ENCODE measurements at regions not wholly inside any gene's neighbourhood (a gene's known extent, or its start where the extent isn't known, plus 50 kb on each side); places are given as distances from the start of the nearest gene placed in this dataset.

DNA sequence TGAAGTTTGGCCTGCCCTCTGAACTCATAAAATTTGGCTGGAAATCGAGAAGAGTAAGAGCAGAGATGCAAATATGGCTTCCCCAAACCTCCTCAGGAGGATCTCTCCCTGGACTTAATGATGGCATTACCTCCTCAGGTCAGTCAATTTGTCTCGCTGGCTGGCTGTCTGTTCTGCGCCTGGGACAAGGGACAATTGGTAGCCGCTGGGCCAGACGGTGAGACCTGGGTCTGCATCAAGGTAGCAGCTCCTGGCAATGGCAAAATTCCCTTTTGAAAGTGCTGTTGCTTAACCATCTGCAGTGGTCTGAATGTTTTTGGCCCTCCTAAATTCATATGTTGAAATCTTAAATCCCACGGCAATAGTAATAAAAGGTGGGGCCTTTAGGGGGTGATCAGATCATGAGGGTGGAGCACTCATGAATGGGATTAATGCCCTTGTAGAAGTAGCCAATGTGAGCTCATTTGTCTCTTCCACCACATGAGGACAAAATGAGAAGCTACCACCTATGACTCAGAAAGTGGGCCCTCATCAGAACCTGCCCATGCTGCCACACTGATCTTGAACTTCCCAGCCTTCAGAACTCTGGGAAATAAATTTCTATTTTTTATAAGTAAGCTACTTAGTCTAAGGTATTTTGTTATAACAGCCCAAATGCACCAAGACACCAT is 439.3 kb upstream of the KLF4 start:
- H3K4me3 ChIP-seq (ENCODE audit: insufficient read depth, low read depth, low read length), result no peak overlapping the region
- H4K5ac ChIP-seq (ENCODE audit: low read depth, low read length), result no peak overlapping the region
- no peaks in the 10 kb centered on the region for H3K9me3 ChIP-seq (ENCODE audit: control insufficient read depth, insufficient read depth, low read length)
- BruUV-seq (replicated peaks), result no TSS peak
- no peak overlapping the region for H3K9ac ChIP-seq (ENCODE audit: low read depth, low read length)
- no peak overlapping the region for H3K4ac ChIP-seq (ENCODE audit: low read depth, low read length)
- no peaks in the 10 kb centered on the region for H3K9me1 ChIP-seq (ENCODE audit: insufficient read depth, low read length)
- no peak overlapping the region for H3K4me2 ChIP-seq (ENCODE audit: low read depth, low read length)
- H3K27ac ChIP-seq (ENCODE audit: insufficient read depth, low read length), result no peak overlapping the region
- H2BK15ac ChIP-seq (ENCODE audit: low read depth, low read length), result no peak overlapping the region
- intact Hi-C loops (cut with micrococcal nuclease) (no loop called here), dilution Hi-C loops (cut with HindIII; ENCODE audit: low sequenced_read_pairs, unreplicated experiment) (no loop called here), in situ Hi-C loops (cut with MboI; ENCODE audit: low sequenced_read_pairs) (no loop called here)
- ATAC-seq (ENCODE audit: low read depth) (no peak), DNase-seq (no peak)
- no peak overlapping the region for H4K8ac ChIP-seq (ENCODE audit: low read depth in 2 of 2, low read length in 2 of 2)
- H3K27me3 ChIP-seq (ENCODE audit: control insufficient read depth, insufficient read depth, low read length), result peaks cover 1% of the 10 kb centered on the region; the same call in 1 of the 2 replicates
- H3K56ac ChIP-seq (ENCODE audit: extremely low read depth, insufficient read depth, low read length), result no peak overlapping the region
- ChIA-PET CTCF (no interaction called here), POLR2A (ENCODE audit: unreplicated experiment) (no interaction called here)
- H4K91ac ChIP-seq (ENCODE audit: insufficient read depth, low read depth, low read length), result no peak overlapping the region
- no peak overlapping the region for H3K14ac ChIP-seq (replicated peaks; ENCODE audit: low read depth, low read length)
- no peak overlapping the region for H2BK5ac ChIP-seq (ENCODE audit: low read depth, low read length, poor library complexity, severe bottlenecking)
- 67% methylated on average over 3 of the region's 6 CpGs; no CpG with 5 or more reads in 1 of the 2 experiments for WGBS, 2 experiments (ENCODE audit: extremely low coverage in 2 of 2, insufficient read length in 1 of 2)
- H2BK20ac ChIP-seq (ENCODE audit: low read depth, low read length), result no peak overlapping the region
- H2AK9ac ChIP-seq (replicated peaks; ENCODE audit: low read depth, low read length, poor library complexity), result no peak overlapping the region
- H3K4me1 ChIP-seq (ENCODE audit: control insufficient read depth, insufficient read depth, low read length), result peaks cover 19% of the 10 kb centered on the region
- H2BK120ac ChIP-seq (ENCODE audit: low read depth, low read length), result no peak overlapping the region
- no peaks in the 10 kb centered on the region for H3K79me1 ChIP-seq (ENCODE audit: low read depth in 1 of 2, low read length in 2 of 2)
- TF ChIP-seq, protein P1, sequence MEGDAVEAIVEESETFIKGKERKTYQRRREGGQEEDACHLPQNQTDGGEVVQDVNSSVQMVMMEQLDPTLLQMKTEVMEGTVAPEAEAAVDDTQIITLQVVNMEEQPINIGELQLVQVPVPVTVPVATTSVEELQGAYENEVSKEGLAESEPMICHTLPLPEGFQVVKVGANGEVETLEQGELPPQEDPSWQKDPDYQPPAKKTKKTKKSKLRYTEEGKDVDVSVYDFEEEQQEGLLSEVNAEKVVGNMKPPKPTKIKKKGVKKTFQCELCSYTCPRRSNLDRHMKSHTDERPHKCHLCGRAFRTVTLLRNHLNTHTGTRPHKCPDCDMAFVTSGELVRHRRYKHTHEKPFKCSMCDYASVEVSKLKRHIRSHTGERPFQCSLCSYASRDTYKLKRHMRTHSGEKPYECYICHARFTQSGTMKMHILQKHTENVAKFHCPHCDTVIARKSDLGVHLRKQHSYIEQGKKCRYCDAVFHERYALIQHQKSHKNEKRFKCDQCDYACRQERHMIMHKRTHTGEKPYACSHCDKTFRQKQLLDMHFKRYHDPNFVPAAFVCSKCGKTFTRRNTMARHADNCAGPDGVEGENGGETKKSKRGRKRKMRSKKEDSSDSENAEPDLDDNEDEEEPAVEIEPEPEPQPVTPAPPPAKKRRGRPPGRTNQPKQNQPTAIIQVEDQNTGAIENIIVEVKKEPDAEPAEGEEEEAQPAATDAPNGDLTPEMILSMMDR (conservative IDR thresholded peaks at IDR 0.05; ENCODE audit: low read depth, low read length), result no peak
- TF ChIP-seq MAFK (IDR thresholded peaks at IDR 0.05; ENCODE audit: low read depth, low read length) (no peak), POLR2A (IDR thresholded peaks at IDR 0.05; ENCODE audit: low read depth, low read length) (no peak), MAZ (IDR thresholded peaks at IDR 0.05; ENCODE audit: borderline replicate concordance, low read depth, low read length) (no peak), FOS (IDR thresholded peaks at IDR 0.05; ENCODE audit: low read depth, low read length) (no peak), MXI1 (IDR thresholded peaks at IDR 0.05; ENCODE audit: borderline replicate concordance, low read depth, low read length) (no peak), SMC3 (IDR thresholded peaks at IDR 0.05; ENCODE audit: low read depth, low read length) (no peak), NFE2L2 (IDR thresholded peaks at IDR 0.05; ENCODE audit: low read depth, low read length) (no peak), CEBPB (IDR thresholded peaks at IDR 0.05; ENCODE audit: low read depth, low read length) (no peak), ELK1 (IDR thresholded peaks at IDR 0.05; ENCODE audit: borderline replicate concordance, low read depth, low read length) (no peak), RAD21 (IDR thresholded peaks at IDR 0.05; ENCODE audit: low read length) (no peak), RFX5 (IDR thresholded peaks at IDR 0.05; ENCODE audit: low read depth, low read length) (no peak), CHD1 (IDR thresholded peaks at IDR 0.05; ENCODE audit: low read depth, low read length) (no peak), BHLHE40 (IDR thresholded peaks at IDR 0.05; ENCODE audit: low read depth, low read length) (no peak), RCOR1 (IDR thresholded peaks at IDR 0.05; ENCODE audit: insufficient replicate concordance, low read length) (no peak)
- TF ChIP-seq, protein P2, sequence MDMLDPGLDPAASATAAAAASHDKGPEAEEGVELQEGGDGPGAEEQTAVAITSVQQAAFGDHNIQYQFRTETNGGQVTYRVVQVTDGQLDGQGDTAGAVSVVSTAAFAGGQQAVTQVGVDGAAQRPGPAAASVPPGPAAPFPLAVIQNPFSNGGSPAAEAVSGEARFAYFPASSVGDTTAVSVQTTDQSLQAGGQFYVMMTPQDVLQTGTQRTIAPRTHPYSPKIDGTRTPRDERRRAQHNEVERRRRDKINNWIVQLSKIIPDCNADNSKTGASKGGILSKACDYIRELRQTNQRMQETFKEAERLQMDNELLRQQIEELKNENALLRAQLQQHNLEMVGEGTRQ (IDR thresholded peaks at IDR 0.05; ENCODE audit: low read depth, low read length), result no peak
- no peak overlapping the region for H2AFZ ChIP-seq (replicated peaks; ENCODE audit: low read length, poor library complexity)
- H3K36me3 ChIP-seq (ENCODE audit: control insufficient read depth, insufficient read depth, low read length), result no peaks in the 10 kb centered on the region
- H3K18ac ChIP-seq (ENCODE audit: low read depth, low read length), result no peak overlapping the region; the same call in 1 of the 2 replicates
- no peaks in the 10 kb centered on the region for H4K20me1 ChIP-seq (ENCODE audit: insufficient read depth, low read length)
- H3K23ac ChIP-seq (ENCODE audit: low read depth, low read length), result no peak overlapping the region
- H2AK5ac ChIP-seq (ENCODE audit: low read depth, low read length), result no peak overlapping the region
